HEK293T (cell line): ENCODE measurements at regions not wholly inside any gene's neighbourhood (a gene's known extent, or its start where the extent isn't known, plus 50 kb on each side); places are given as distances from the start of the nearest gene placed in this dataset.

Experiments used
- CTCF ChIA-PET: fragments of 350-600 bp; formaldehyde crosslinking; extraction: SDS; loops from one replicate; lab custom pipeline; 2021; ENCODE audit warnings: antibody characterized with exemption, inconsistent platforms; lab: Yijun Ruan, JAX
- POLR2A ChIA-PET: fragments of 350-600 bp; formaldehyde crosslinking; extraction: SDS; loops from one replicate; lab custom pipeline; 2020; ENCODE audit warnings: antibody characterized with exemption, inconsistent platforms; lab: Yijun Ruan, JAX
- DNase-seq: peaks from one replicate; pipeline ENCODE4 v3.0.0; 2012; ENCODE audit warnings: mixed read lengths; ENCODE audit errors: extremely low spot score
- ARNT ChIP-seq: fragments of 450-650 bp; IDR thresholded peaks from 2 replicates; pipeline ENCODE4 v1.6.1; 2017; ENCODE audit warnings: mild to moderate bottlenecking
- BHLHE40 ChIP-seq: fragments of 450-650 bp; IDR thresholded peaks from 2 replicates; pipeline ENCODE4 v1.6.1; 2016; ENCODE audit warnings: mild to moderate bottlenecking, moderate library complexity, borderline replicate concordance
- CTBP1 ChIP-seq: fragments of 450-650 bp; IDR thresholded peaks from 2 replicates; pipeline ENCODE4 v1.6.1; 2016; ENCODE audit warnings: borderline replicate concordance
- ELF4 ChIP-seq: fragments of 450-650 bp; IDR thresholded peaks from 2 replicates; pipeline ENCODE4 v1.6.1; 2017; ENCODE audit warnings: antibody characterized with exemption
- FOXA1 ChIP-seq: fragments of 450-650 bp; IDR thresholded peaks from 2 replicates; pipeline ENCODE4 v1.6.1; 2016; ENCODE audit warnings: mild to moderate bottlenecking
- FOXK2 ChIP-seq: fragments of 450-650 bp; IDR thresholded peaks from 2 replicates; pipeline ENCODE4 v1.6.1; 2016; ENCODE audit warnings: mild to moderate bottlenecking
- FOXM1 ChIP-seq: fragments of 450-650 bp; IDR thresholded peaks from 2 replicates; pipeline ENCODE4 v1.6.1; 2017; ENCODE audit warnings: mild to moderate bottlenecking, borderline replicate concordance
- HDGF ChIP-seq: fragments of 450-650 bp; IDR thresholded peaks from 2 replicates; pipeline ENCODE4 v1.6.1; 2017; ENCODE audit warnings: antibody characterized with exemption, borderline replicate concordance
- L3MBTL2 ChIP-seq: fragments of 450-650 bp; conservative IDR thresholded peaks from 2 replicates; pipeline ENCODE4 v1.6.1; 2016; ENCODE audit warnings: mild to moderate bottlenecking
- LEF1 ChIP-seq: fragments of 450-650 bp; IDR thresholded peaks from 2 replicates; pipeline ENCODE4 v1.6.1; 2017; ENCODE audit warnings: mild to moderate bottlenecking, borderline replicate concordance
- NFRKB ChIP-seq: fragments of 450-650 bp; IDR thresholded peaks from 2 replicates; pipeline ENCODE4 v1.6.1; 2016; ENCODE audit warnings: mild to moderate bottlenecking, moderate library complexity
- SP1 ChIP-seq: fragments of 450-650 bp; IDR thresholded peaks from 2 replicates; pipeline ENCODE4 v1.6.1; 2017
- SUZ12 ChIP-seq: fragments of 450-650 bp; IDR thresholded peaks from 2 replicates; pipeline ENCODE4 v1.6.1; 2016; ENCODE audit warnings: mild to moderate bottlenecking
- TARDBP ChIP-seq: fragments of 450-650 bp; IDR thresholded peaks from 2 replicates; pipeline ENCODE4 v1.6.1; 2016
- ZNF384 ChIP-seq: fragments of 450-650 bp; IDR thresholded peaks from 2 replicates; pipeline ENCODE4 v1.6.1; 2016
- TF ChIP-seq, protein P1 (sequence below): fragments of 450-650 bp; IDR thresholded peaks from 2 replicates; pipeline ENCODE4 v1.6.1; 2016

DNA sequence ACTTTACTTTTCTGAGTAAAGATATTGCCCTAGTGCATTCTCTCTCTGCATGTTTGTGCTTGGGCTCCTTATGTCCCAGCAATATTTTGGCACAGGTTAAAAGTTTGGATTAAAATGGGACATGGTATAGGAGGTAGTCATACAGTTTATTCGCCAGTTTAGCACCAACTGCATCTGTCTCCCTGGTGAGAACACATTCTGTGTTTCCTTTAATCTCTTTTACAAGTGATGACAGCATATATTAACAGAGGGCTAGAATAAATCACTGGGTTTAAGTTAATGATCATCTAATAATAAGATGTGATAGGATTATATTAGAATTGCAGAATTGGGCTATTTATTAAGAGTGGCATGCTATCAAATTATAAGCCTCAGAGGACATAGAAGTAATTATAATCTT lies 550.1 kb downstream of the LRRC70 start:
- TF ChIP-seq SUZ12 (no peak), HDGF (no peak), NFRKB (no peak), LEF1 (no peak), ELF4 (no peak), FOXK2 (no peak), FOXM1 (no peak)
- POLR2A ChIA-PET: no interaction called here

DNA sequence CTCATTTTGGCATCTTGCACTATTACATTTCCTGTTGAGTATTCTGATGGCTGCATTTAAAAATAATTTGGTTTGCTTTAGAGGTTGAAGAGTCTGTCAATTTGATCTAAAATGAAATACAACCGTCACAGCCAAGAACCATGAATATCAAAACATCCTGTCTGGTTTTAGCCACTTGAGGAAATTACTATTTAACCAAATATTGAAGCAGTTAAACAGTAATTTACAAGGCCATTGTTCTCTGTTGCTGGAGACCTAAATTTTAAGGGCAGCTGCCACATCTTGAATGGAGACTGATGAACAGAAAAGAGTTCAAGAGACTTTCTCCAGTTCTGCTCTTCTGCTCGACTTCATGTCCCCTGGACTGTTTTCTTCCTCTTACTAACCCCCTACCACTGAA lies 549.4 kb downstream of the LRRC70 start:
- ChIA-PET POLR2A (no interaction called here), CTCF (no interaction called here)
- TF ChIP-seq CTBP1: no peak
- TF ChIP-seq FOXM1: no peak
- TF ChIP-seq HDGF: no peak
- TF ChIP-seq ARNT: no peak
- no peak for TF ChIP-seq FOXK2
- no peak for TF ChIP-seq BHLHE40
- TF ChIP-seq SP1: no peak
- TF ChIP-seq FOXA1: no peak
- TF ChIP-seq LEF1: no peak
- TF ChIP-seq L3MBTL2: no peak
- no peak for DNase-seq

More for the DNA sequence above, 550.1 kb downstream of the LRRC70 start:
- no peak for DNase-seq
- CTCF ChIA-PET: no interaction called here

DNA sequence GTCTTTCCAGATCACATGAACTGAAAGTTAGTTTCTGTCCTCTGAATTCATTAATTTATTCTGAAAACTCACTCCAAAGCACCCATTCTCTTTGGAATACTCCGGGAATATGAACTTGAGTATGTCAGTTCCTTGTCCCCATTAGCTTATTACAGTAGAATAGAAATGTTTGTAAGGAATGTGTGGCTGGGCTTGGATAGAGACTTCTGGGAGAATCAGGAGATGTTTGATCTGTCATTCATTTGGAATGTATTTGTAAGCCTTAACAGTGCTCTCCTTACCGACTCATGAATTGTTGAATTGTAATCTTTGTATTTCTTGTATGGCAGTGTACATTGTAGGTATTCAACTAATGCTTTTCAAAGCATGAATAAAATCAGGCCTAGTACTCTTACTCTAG lies 548.4 kb downstream of the LRRC70 start:
- ChIA-PET POLR2A (no interaction called here), CTCF (interaction anchor here (0.7 kb wide), 1 partner anchor 60 kb away, joined by 3 read pairs; no protein-coding TSS in a partner anchor)
- TF ChIP-seq ELF4: no peak
- TF ChIP-seq, protein P1, sequence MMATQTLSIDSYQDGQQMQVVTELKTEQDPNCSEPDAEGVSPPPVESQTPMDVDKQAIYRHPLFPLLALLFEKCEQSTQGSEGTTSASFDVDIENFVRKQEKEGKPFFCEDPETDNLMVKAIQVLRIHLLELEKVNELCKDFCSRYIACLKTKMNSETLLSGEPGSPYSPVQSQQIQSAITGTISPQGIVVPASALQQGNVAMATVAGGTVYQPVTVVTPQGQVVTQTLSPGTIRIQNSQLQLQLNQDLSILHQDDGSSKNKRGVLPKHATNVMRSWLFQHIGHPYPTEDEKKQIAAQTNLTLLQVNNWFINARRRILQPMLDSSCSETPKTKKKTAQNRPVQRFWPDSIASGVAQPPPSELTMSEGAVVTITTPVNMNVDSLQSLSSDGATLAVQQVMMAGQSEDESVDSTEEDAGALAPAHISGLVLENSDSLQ: no peak
- no peak for TF ChIP-seq FOXM1
- no peak for TF ChIP-seq SP1
- TF ChIP-seq ARNT: no peak
- TF ChIP-seq FOXK2: no peak
- no peak for TF ChIP-seq TARDBP
- TF ChIP-seq NFRKB: no peak
- no peak for TF ChIP-seq BHLHE40
- no peak for TF ChIP-seq LEF1
- TF ChIP-seq SUZ12: no peak
- no peak for TF ChIP-seq CTBP1
- no peak for DNase-seq

- POLR2A ChIA-PET: no interaction called here
- CTCF ChIA-PET: interaction anchor here (0.7 kb wide), 1 partner anchor 31 kb away, joined by 3 read pairs; no protein-coding TSS in a partner anchor
- DNase-seq: peak; percentile 9
- TF ChIP-seq L3MBTL2 (no peak), FOXM1 (no peak), ZNF384 (no peak), FOXA1 (no peak), NFRKB (no peak), LEF1 (no peak), SP1 (no peak), HDGF (no peak), TARDBP (no peak), ELF4 (no peak), CTBP1 (no peak), BHLHE40 (no peak), ARNT (no peak)
Measured at GRCh38 chr5:63125862-63126261, 547.2 kb downstream of the LRRC70 start.

- ChIA-PET CTCF (interaction anchor here (0.7 kb wide), 1 partner anchor 31 kb away, joined by 3 read pairs; no protein-coding TSS in a partner anchor), POLR2A (no interaction called here)
- no peak for DNase-seq
- TF ChIP-seq ELF4 (no peak), SP1 (no peak), CTBP1 (no peak), NFRKB (no peak), TARDBP (no peak), FOXA1 (no peak), ZNF384 (no peak), FOXK2 (no peak), FOXM1 (no peak), HDGF (no peak), SUZ12 (no peak), L3MBTL2 (no peak), LEF1 (no peak), BHLHE40 (no peak), ARNT (no peak)
- TF ChIP-seq, protein P1: no peak
Measured at GRCh38 chr5:63125392-63125791, 546.8 kb downstream of the LRRC70 start.

- ChIA-PET CTCF (no interaction called here), POLR2A (no interaction called here)
- TF ChIP-seq SP1: no peak
- no peak for TF ChIP-seq CTBP1
- no peak for TF ChIP-seq ELF4
- no peak for TF ChIP-seq BHLHE40
- TF ChIP-seq FOXM1: no peak
- no peak for TF ChIP-seq FOXK2
- TF ChIP-seq ZNF384: no peak
- TF ChIP-seq HDGF: no peak
- no peak for TF ChIP-seq NFRKB
- TF ChIP-seq TARDBP: no peak
- TF ChIP-seq, protein P1: no peak
- no peak for TF ChIP-seq SUZ12
- TF ChIP-seq LEF1: no peak
- TF ChIP-seq L3MBTL2: no peak
- TF ChIP-seq ARNT: no peak
- no peak for TF ChIP-seq FOXA1
- no peak for DNase-seq
Measured at GRCh38 chr5:63124266-63124665, 545.6 kb downstream of the LRRC70 start.
